ENCODE measurements at regions not wholly inside any gene's neighbourhood (a gene's known extent, or its start where the extent isn't known, plus 50 kb on each side); places are given as distances from the start of the nearest gene placed in this dataset.

- no peaks in the 10 kb centered on the region for H4K20me1 ChIP-seq (ENCODE audit: insufficient read depth, low read length)
- H2BK20ac ChIP-seq (ENCODE audit: low read depth, low read length) = no peak overlapping the region
- H3K4me3 ChIP-seq (ENCODE audit: insufficient read depth, low read depth, low read length) = no peak overlapping the region
- 52% methylated on average over 2 of the region's 25 CpGs; no CpG with 5 or more reads in 1 of the 2 experiments for WGBS, 2 experiments (ENCODE audit: extremely low coverage in 2 of 2, insufficient read length in 1 of 2)
- BruUV-seq (replicated peaks) = no TSS peak
- H3K9me1 ChIP-seq (ENCODE audit: insufficient read depth, low read length) = no peaks in the 10 kb centered on the region
- no peak overlapping the region for H2AK5ac ChIP-seq (ENCODE audit: low read depth, low read length)
- ChIA-PET POLR2A (ENCODE audit: unreplicated experiment) (no interaction called here), CTCF (no interaction called here)
- H3K27me3 ChIP-seq (ENCODE audit: control insufficient read depth, insufficient read depth, low read length) = no peaks in the 10 kb centered on the region
- H2BK120ac ChIP-seq (ENCODE audit: low read depth, low read length) = no peak overlapping the region
- no peak overlapping the region for H3K4me2 ChIP-seq (ENCODE audit: low read depth, low read length)
- dilution Hi-C loops (cut with HindIII; ENCODE audit: low sequenced_read_pairs, unreplicated experiment) = no loop called here
- ATAC-seq (ENCODE audit: low read depth) (no peak), DNase-seq (no peak)
- H3K9ac ChIP-seq (ENCODE audit: low read depth, low read length) = no peak overlapping the region
- H4K91ac ChIP-seq (ENCODE audit: insufficient read depth, low read depth, low read length) = no peak overlapping the region
- H3K9me3 ChIP-seq (ENCODE audit: control insufficient read depth, insufficient read depth, low read length) = peaks cover 46% of the 10 kb centered on the region; the same call in 1 of the 2 replicates
- H4K5ac ChIP-seq (ENCODE audit: low read depth, low read length) = no peak overlapping the region
- H2BK15ac ChIP-seq (ENCODE audit: low read depth, low read length) = no peak overlapping the region
- no peak overlapping the region for H3K4ac ChIP-seq (ENCODE audit: low read depth, low read length)
- H3K36me3 ChIP-seq (ENCODE audit: control insufficient read depth, insufficient read depth, low read length) = no peaks in the 10 kb centered on the region
- no peak overlapping the region for H4K8ac ChIP-seq (ENCODE audit: low read depth in 2 of 2, low read length in 2 of 2)
- H2AK9ac ChIP-seq (replicated peaks; ENCODE audit: low read depth, low read length, poor library complexity) = no peak overlapping the region
- no peak overlapping the region for H3K56ac ChIP-seq (ENCODE audit: extremely low read depth, insufficient read depth, low read length)
- no peaks in the 10 kb centered on the region for H3K79me1 ChIP-seq (ENCODE audit: low read depth in 1 of 2, low read length in 2 of 2)
- no peak overlapping the region for H3K14ac ChIP-seq (replicated peaks; ENCODE audit: low read depth, low read length)
- no peaks in the 10 kb centered on the region for H3K4me1 ChIP-seq (ENCODE audit: control insufficient read depth, insufficient read depth, low read length)
- no peak overlapping the region for H2AFZ ChIP-seq (replicated peaks; ENCODE audit: low read length, poor library complexity)
- no peak overlapping the region for H3K18ac ChIP-seq (ENCODE audit: low read depth, low read length)
- no peak overlapping the region for H2BK5ac ChIP-seq (ENCODE audit: low read depth, low read length, poor library complexity, severe bottlenecking)
- no peak overlapping the region for H3K23ac ChIP-seq (ENCODE audit: low read depth, low read length)
- in situ Hi-C loops (cut with MboI; ENCODE audit: low sequenced_read_pairs) = no loop called here
- intact Hi-C loops (cut with micrococcal nuclease) = no loop called here
- no peak overlapping the region for H3K27ac ChIP-seq (ENCODE audit: insufficient read depth, low read length)
- TF ChIP-seq FOS (IDR thresholded peaks at IDR 0.05; ENCODE audit: low read depth, low read length) (no peak), NFE2L2 (IDR thresholded peaks at IDR 0.05; ENCODE audit: low read depth, low read length) (no peak), SMC3 (IDR thresholded peaks at IDR 0.05; ENCODE audit: low read depth, low read length) (no peak), MAFK (IDR thresholded peaks at IDR 0.05; ENCODE audit: low read depth, low read length) (no peak), RAD21 (IDR thresholded peaks at IDR 0.05; ENCODE audit: low read length) (no peak), RFX5 (IDR thresholded peaks at IDR 0.05; ENCODE audit: low read depth, low read length) (no peak), CEBPB (IDR thresholded peaks at IDR 0.05; ENCODE audit: low read depth, low read length) (no peak), BHLHE40 (IDR thresholded peaks at IDR 0.05; ENCODE audit: low read depth, low read length) (no peak), POLR2A (IDR thresholded peaks at IDR 0.05; ENCODE audit: low read depth, low read length) (no peak), CHD1 (IDR thresholded peaks at IDR 0.05; ENCODE audit: low read depth, low read length) (no peak), MXI1 (IDR thresholded peaks at IDR 0.05; ENCODE audit: borderline replicate concordance, low read depth, low read length) (no peak), RCOR1 (IDR thresholded peaks at IDR 0.05; ENCODE audit: insufficient replicate concordance, low read length) (no peak), CTCF (conservative IDR thresholded peaks at IDR 0.05; ENCODE audit: low read depth, low read length) (no peak), MAZ (IDR thresholded peaks at IDR 0.05; ENCODE audit: borderline replicate concordance, low read depth, low read length) (no peak), USF2 (IDR thresholded peaks at IDR 0.05; ENCODE audit: low read depth, low read length) (no peak)
Measured at GRCh38 chr22:47567126-47568090, 805.0 kb downstream of the TBC1D22A start.

Measured in IMR-90 (cell line).